ENCODE measurements at regions not wholly inside any gene's neighbourhood (a gene's known extent, or its start where the extent isn't known, plus 50 kb on each side); places are given as distances from the start of the nearest gene placed in this dataset.

GRCh38 chr22:44393066-44393465 lies 80.3 kb upstream of the SHISAL1 start:
- H3K4me2 ChIP-seq: no peak overlapping the region

GRCh38 chr22:44392446-44392921 lies 79.7 kb upstream of the SHISAL1 start:
- H3K27me3 ChIP-seq: no peaks in the 10 kb centered on the region
- H3K4me3 ChIP-seq: no peak overlapping the region
- H3K27ac ChIP-seq: no peak overlapping the region
- no peaks in the 10 kb centered on the region for H3K36me3 ChIP-seq
- H3K9me3 ChIP-seq (replicated peaks in 1 of 11): no peaks in the 10 kb centered on the region
- H3K9ac ChIP-seq: no peak overlapping the region
- H3K4me1 ChIP-seq: peaks cover 0 to 47% (median 39%) of the 10 kb centered on the region in 10 experiments; a peak in 18 of 20 replicates
- TF ChIP-seq Cebpa-rat (IDR thresholded peaks at IDR 0.05): no peak
- no peaks in the 10 kb centered on the region; a peak in 1 of 22 replicates for H4K20me1 ChIP-seq
- H3K4me2 ChIP-seq: no peak overlapping the region

More at GRCh38 chr22:44393066-44393465, 80.3 kb upstream of the SHISAL1 start:
- H3K9ac ChIP-seq: no peak overlapping the region
- H3K27ac ChIP-seq: no peak overlapping the region
- no peaks in the 10 kb centered on the region for H3K9me3 ChIP-seq (replicated peaks in 1 of 11)
- H3K27me3 ChIP-seq: no peaks in the 10 kb centered on the region
- no peak overlapping the region for H3K4me3 ChIP-seq
- no peaks in the 10 kb centered on the region for H3K36me3 ChIP-seq
- peaks cover 0 to 51% (median 45%) of the 10 kb centered on the region in 10 experiments; a peak in 18 of 20 replicates for H3K4me1 ChIP-seq
- TF ChIP-seq Cebpa-rat (IDR thresholded peaks at IDR 0.05): no peak
- no peaks in the 10 kb centered on the region; a peak in 1 of 22 replicates for H4K20me1 ChIP-seq

- no peaks in the 10 kb centered on the region for H3K9me3 ChIP-seq (replicated peaks in 1 of 11)
- peaks cover 0 to under 1% (median 0%) of the 10 kb centered on the region in 11 experiments; a peak in 1 of 22 replicates for H4K20me1 ChIP-seq
- peaks cover 0 to 40% (median 32%) of the 10 kb centered on the region in 10 experiments; a peak in 18 of 20 replicates for H3K4me1 ChIP-seq
- no peak overlapping the region for H3K27ac ChIP-seq
- H3K4me3 ChIP-seq: no peak overlapping the region
- peak overlapping the region in 9 of 11 experiments; percentile 13 to 60 (median 42); a peak in 16 of 22 replicates for H3K4me2 ChIP-seq
- no peaks in the 10 kb centered on the region for H3K36me3 ChIP-seq
- no peak overlapping the region for H3K9ac ChIP-seq
- H3K27me3 ChIP-seq: no peaks in the 10 kb centered on the region
- no peak for TF ChIP-seq Cebpa-rat (IDR thresholded peaks at IDR 0.05)
Observed at GRCh38 chr22:44391481-44392445, 79.0 kb upstream of the SHISAL1 start.

- no peaks in the 10 kb centered on the region for H3K27me3 ChIP-seq
- H3K9me3 ChIP-seq (replicated peaks in 1 of 11): no peaks in the 10 kb centered on the region
- no peaks in the 10 kb centered on the region for H3K36me3 ChIP-seq
- no peak overlapping the region for H3K9ac ChIP-seq
- H3K27ac ChIP-seq: no peak overlapping the region
- H3K4me3 ChIP-seq: no peak overlapping the region
- H3K4me1 ChIP-seq: peaks cover 0 to 32% (median 24%) of the 10 kb centered on the region in 10 experiments; a peak in 16 of 20 replicates
- H3K4me2 ChIP-seq: peak overlapping the region in 8 of 11 experiments; percentile 13 to 60 (median 44); a peak in 12 of 22 replicates
- peaks cover 0 to 7% (median 0%) of the 10 kb centered on the region in 11 experiments; a peak in 1 of 22 replicates for H4K20me1 ChIP-seq
- no peak for TF ChIP-seq Cebpa-rat (IDR thresholded peaks at IDR 0.05)
Observed at GRCh38 chr22:44391015-44391414, 78.3 kb upstream of the SHISAL1 start.

- Histone ChIP-seq H3K36me3 (no peaks in the 10 kb centered on the region), H4K20me1 (peaks cover 0 to 7% (median 0%) of the 10 kb centered on the region in 11 experiments; a peak in 1 of 22 replicates), H3K9ac (no peak overlapping the region), H3K4me1 (peaks cover 0 to 28% (median 20%) of the 10 kb centered on the region in 10 experiments; a peak in 15 of 20 replicates), H3K4me2 (peak overlapping the region in 5 of 11 experiments; percentile 41 to 60 (median 55); a peak in 5 of 22 replicates), H3K9me3 (replicated peaks in 1 of 11) (no peaks in the 10 kb centered on the region), H3K27me3 (no peaks in the 10 kb centered on the region), H3K27ac (no peak overlapping the region), H3K4me3 (no peak overlapping the region)
- no peak for TF ChIP-seq Cebpa-rat (IDR thresholded peaks at IDR 0.05)
Observed at GRCh38 chr22:44390613-44390970, 77.8 kb upstream of the SHISAL1 start.

GRCh38 chr22:44389926-44390612 lies 77.3 kb upstream of the SHISAL1 start:
- Histone ChIP-seq H3K27me3 (no peaks in the 10 kb centered on the region), H3K27ac (no peak overlapping the region), H3K9me3 (replicated peaks in 1 of 11) (no peaks in the 10 kb centered on the region), H3K4me2 (no peak overlapping the region), H4K20me1 (peaks cover 0 to 7% (median 0%) of the 10 kb centered on the region in 11 experiments; a peak in 1 of 22 replicates), H3K9ac (no peak overlapping the region), H3K36me3 (no peaks in the 10 kb centered on the region), H3K4me3 (no peak overlapping the region), H3K4me1 (peaks cover 0 to 23% (median 15%) of the 10 kb centered on the region in 10 experiments; a peak in 14 of 20 replicates)
- no peak for TF ChIP-seq Cebpa-rat (IDR thresholded peaks at IDR 0.05)

- H4K20me1 ChIP-seq: peaks cover 0 to 7% (median 0%) of the 10 kb centered on the region in 11 experiments; a peak in 1 of 22 replicates
- H3K4me2 ChIP-seq: no peak overlapping the region
- H3K27me3 ChIP-seq: no peaks in the 10 kb centered on the region
- no peaks in the 10 kb centered on the region for H3K9me3 ChIP-seq (replicated peaks in 1 of 11)
- no peak overlapping the region for H3K9ac ChIP-seq
- no peak overlapping the region for H3K4me3 ChIP-seq
- H3K27ac ChIP-seq: no peak overlapping the region
- TF ChIP-seq Cebpa-rat (IDR thresholded peaks at IDR 0.05): no peak
- no peaks in the 10 kb centered on the region for H3K36me3 ChIP-seq
- H3K4me1 ChIP-seq: peaks cover 0 to 19% (median 13%) of the 10 kb centered on the region in 10 experiments; a peak in 13 of 20 replicates
Observed at GRCh38 chr22:44389181-44389580, 76.4 kb upstream of the SHISAL1 start.

GRCh38 chr22:44387486-44387885 lies 74.7 kb upstream of the SHISAL1 start:
- Histone ChIP-seq H3K9ac (no peak overlapping the region), H3K27me3 (no peaks in the 10 kb centered on the region), H4K20me1 (peaks cover 0 to 7% (median 0%) of the 10 kb centered on the region in 11 experiments; a peak in 1 of 22 replicates), H3K4me3 (no peak overlapping the region), H3K27ac (no peak overlapping the region), H3K9me3 (replicated peaks in 1 of 11) (no peaks in the 10 kb centered on the region), H3K4me2 (no peak overlapping the region), H3K36me3 (no peaks in the 10 kb centered on the region), H3K4me1 (peaks cover 0 to 19% (median 13%) of the 10 kb centered on the region in 10 experiments; a peak in 13 of 20 replicates)
- no peak for TF ChIP-seq Cebpa-rat (IDR thresholded peaks at IDR 0.05)
